Skeletal muscle cell (primary cell): ENCODE measurements at regions not wholly inside any gene's neighbourhood (a gene's known extent, or its start where the extent isn't known, plus 50 kb on each side); places are given as distances from the start of the nearest gene placed in this dataset.
"Not testable (repeated sequence)": the region's sequence is repeated elsewhere in the genome, so short reads cannot be mapped to it uniquely, and the experiment has no call there.

Experiments
- DNase-seq: peaks from one replicate; pipeline ENCODE4 v3.0.0-alpha.2; 2010; ENCODE audit warnings: low read depth
- H3K4me3 ChIP-seq: 2 replicates; pipeline ENCODE4 v1.5.1; 2011; ENCODE audit warnings: low read depth, mild to moderate bottlenecking, control low read depth, low read length, moderate library complexity

DNA sequence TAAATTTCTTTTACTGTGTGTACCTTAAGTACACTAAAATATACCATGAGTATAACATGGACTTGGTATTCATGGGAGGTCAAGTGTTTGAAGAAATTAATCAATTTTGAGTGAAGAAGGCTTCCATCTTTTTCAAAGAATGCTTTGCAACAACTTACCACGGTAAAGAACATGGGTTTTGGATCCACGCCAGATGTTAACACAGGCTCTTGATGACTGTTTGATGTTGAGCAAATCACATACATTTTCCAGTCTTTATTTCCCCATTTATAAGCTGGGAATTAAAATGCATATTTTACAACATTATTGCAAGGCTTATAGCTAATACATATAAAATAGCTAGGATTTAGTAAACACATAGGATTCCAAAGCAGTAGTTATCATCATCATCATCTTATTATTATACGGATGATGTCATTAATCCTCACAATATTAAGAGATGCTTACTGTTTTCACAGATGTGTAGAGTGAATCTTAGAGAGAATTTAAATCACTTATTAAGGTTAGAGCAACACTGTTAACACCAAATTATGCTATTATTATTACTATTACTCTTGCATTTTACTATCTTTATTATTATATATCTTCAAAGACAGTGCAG lies 362.0 kb downstream of the PRELID2 start:
- no peak overlapping the region for H3K4me3 ChIP-seq
- peak; percentile 31 for DNase-seq

DNA sequence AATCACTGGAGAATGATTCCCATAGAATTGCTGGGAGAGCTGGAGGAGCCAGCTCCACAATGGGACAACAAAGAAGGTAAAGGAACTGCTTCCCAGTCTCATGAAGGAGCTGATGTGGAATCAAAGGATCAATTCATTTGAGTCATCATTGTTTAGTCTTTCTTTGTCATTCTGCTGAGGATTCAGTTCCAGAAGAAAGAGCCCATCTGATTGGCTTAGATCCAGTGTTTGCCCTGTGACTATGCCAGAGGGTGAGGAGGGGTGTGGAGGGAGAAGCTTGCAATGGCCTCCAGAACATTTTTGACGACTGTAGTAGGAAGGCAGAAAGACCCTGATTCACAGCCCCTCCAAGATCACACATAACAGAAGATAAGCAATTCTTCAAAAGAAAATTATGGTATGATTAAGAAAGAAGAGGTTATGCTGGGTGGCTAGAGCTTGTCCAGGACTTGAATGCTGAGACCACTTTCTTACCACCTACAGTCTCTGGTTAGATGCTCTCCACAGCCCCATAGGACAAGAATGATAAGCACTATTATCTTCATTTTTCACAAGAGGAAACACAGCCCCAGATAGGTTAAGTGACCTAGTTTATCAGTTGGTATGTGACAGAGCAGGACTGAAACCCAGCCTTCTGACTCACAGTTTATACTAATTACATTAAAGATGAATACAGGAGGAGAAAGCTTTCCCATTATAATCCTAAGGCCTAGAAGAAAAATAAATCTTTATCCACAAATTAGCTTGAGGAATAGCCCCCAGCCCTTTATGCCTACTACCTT lies 363.1 kb downstream of the PRELID2 start:
- H3K4me3 ChIP-seq, result no peak overlapping the region
- DNase-seq, result no peak

DNA sequence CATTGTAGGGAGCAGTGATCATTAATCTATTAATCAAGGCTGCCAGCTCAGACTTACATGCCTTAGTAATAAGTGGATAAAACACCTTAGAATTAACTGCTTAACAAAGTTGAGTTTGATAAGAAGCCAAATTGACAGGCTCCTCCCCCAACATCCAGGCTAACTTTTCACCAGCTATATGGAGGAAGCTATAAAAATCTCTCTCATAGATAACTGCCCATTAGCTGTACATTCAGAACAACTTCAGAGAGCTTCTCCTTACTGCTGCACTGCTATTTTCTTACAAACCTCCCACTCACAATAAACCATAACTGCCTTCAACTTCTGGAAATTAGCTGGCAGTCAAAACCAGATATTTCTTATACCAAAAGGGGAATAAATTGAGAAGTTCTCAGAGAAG lies 364.1 kb downstream of the PRELID2 start:
- no peak for DNase-seq

DNA sequence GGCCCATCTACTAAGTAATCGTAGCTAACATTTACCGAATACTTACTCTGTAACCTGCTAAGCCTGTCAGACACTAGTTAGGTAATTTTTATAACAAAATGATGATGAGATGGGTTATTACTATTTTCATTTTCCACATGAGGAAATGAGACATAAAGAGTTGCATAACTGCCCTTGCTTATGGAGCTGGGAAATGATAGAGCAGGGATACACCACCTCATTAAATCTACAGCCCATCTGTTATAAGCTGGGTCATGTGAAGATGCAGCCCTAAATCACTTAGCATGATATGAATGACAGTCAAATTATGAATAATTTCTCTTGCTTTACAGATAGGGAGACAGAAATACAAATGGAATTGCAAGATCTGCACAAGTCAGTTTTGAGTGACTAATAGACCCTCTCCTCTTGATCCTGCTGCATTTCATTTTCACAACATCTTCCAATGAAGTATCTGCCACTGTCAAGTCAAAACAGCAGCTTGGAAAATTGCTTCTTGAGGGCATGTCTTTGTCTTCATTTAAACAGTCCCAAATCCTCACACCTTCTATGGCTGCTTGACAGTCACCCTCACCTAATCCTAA lies 364.7 kb downstream of the PRELID2 start:
- no peak for DNase-seq
- H3K4me3 ChIP-seq, result no peak overlapping the region

More for the DNA sequence above, 364.1 kb downstream of the PRELID2 start:
- no peak overlapping the region for H3K4me3 ChIP-seq

DNA sequence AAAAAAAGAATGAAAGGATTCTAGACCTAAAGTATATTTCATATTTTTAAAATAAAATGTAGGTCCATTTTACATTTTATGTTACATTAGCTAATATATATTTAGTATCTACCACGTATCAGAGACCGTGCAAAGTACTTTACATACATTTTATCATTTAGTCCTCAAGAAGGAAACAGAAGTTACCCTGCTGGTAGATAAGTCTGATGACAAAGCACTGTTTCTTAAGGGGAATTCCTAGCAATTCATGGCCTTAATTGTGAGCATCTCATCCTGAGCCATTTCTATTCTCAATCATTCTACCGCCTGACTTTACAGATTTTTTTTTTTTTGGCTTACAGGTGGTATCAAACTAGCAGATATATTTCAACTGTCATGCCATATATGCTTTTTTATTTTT lies 367.7 kb downstream of the PRELID2 start:
- H3K4me3 ChIP-seq, result no peak overlapping the region
- DNase-seq, result no peak

DNA sequence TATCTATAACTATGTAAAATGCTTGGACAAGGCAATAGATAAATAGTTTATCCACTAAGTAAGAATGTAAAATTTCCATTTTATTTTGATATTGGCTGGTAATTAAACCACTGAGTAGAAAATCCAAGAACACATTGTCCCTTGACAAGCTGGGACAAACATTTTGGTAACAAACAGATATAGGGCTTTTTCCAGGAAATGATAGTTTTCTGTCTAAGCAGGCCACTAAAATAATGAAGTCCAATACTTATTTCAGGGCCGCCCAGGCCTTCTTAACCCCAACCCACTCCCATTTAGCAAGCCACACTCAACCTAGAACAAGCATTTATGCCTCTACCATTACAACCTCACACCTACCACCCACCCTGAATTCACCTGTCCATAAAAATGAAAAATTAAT lies 368.6 kb downstream of the PRELID2 start:
- DNase-seq, result no peak
- H3K4me3 ChIP-seq, result no peak overlapping the region

DNA sequence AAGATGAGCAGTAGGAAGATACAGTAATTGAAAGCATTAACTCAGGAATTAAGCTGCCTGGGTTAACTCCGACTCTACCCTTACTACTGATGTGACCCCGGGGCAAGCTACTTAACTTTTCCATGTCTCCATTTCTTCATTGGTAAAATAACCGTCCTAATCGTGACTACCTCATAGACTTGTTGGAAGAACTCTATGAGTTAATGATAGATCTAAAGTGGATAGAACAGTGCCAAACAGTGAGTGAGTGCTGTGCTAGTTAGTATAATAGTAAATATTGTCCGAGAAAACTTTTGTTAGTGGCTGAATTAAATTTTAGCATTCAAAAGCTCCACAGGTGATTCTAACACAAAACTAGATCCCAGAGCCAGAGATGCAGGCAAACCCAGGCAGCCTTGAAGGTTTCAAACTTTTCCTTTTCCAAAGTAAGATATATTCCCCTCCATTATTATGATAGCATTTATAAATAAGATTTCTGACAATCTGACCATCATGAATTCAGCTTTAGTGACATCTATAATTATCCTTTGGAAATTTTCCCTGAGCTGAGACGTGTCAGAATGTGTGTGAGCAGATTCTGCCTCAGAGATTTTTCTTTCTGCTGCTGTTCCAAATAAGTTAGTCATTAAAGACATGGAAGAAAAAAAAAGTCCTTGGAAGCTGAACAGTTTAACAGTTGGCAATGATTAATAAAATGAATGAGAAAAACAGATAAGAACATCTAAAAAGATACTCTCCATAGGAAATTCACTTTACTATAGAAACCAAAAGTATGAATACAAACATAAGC lies 369.5 kb downstream of the PRELID2 start:
- no peak overlapping the region for H3K4me3 ChIP-seq
- DNase-seq, result no peak

DNA sequence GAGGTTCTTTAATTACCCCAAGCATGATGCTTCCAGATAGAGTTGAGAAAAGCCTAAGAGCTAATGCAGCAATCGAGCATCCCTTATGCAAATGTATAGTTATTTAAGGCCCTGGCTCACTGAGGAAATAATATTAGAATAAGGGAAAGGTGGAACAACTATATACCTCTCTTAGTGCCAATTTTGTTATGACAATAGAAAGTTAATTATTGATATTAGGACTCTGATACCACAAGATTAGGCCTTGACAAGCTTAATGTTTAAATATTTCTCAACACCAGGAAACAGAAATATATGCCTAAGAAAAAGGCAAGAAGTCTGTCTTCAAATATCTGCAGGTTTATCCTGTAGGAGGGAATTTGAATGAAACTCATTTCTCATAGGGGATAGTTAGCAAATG lies 371.0 kb downstream of the PRELID2 start:
- DNase-seq, result no peak
- H3K4me3 ChIP-seq, result no peak overlapping the region

DNA sequence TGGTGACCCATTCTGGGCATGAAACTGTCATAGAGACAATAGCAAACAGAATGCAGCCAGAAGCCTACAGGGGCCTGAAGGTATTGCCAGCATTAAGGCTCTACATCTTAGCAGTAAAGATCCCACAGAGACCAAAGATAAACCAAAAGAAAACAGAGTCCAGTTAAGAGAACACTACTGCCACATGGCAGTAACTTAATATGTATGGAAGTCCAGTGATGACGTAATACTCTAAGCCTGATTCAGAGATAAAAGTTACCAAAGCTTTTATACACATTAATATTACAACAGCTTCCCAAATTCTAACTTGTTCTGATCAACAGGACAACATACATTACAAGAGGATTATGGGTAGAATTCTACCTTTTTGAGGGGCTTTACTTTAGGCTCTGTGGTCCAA lies 371.5 kb downstream of the PRELID2 start:
- H3K4me3 ChIP-seq, result no peak overlapping the region

DNA sequence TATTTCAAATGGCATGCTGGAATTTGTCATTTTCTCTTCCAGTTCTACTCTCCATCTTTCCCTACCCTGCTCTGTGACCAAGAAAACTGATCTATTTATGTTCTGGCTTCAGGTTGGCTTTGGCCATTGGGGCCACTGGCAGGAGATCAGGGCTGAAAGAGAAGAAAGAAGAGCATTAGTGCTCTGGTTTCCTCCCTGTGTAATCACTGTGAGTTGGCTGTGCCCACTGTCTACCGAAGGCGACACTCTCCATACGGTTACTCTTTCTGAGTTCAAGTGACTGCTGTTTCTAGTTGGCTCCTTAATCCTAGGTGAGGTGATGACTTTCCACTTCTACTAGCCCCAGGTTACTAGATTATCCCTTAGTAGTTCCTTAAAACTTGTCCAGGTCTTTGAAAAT lies 372.6 kb downstream of the PRELID2 start:
- H3K4me3 ChIP-seq, result no peak overlapping the region
- DNase-seq, result no peak

More for the DNA sequence above, 371.5 kb downstream of the PRELID2 start:
- DNase-seq, result peak; percentile 36

DNA sequence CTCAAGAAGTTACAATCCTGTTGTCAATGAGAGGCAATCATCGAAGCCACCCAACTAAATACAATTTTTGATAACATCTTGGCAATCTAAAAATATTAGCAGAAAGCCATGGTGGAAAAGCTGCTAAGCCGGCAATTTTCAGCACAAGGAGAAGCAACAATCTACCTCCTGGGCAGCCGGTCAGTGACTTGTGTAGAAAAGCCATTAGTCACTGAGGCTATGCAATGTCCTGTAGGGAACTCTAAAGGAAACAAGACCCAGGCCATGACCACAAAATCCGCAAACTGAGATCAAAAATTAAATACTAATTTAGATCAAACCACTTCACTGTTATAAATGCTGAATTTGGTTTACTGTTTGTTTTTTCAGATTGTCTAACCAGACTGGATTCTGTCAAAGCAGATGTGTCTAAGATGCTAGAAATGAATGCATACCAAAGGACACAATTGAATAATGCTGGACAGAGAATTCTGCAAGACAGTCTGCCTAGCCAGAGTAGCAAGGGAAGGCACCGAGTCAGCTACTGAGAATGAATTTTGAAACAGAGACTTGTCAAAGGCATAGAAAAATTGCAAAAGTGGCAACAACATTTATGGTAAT lies 384.8 kb downstream of the PRELID2 start:
- no peak for DNase-seq
- no peak overlapping the region for H3K4me3 ChIP-seq

DNA sequence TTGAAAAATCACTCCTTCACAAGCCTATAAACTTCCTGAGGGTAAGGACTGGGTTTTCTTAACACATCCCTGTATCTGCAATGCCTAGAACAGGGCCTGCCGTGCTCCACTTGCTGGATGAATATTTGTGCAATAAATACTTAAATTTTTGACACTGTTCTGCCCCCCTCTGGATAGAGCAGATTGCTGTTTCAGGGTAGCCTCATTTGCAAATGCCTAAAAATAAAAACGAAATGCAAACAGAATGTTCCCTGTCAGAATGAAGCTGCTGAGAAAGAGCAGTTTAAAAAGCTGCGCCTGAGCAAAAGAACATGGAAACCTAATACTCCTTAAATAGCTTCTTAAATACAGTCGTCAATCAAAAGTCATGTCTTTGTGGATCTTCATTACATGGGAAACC lies 385.3 kb downstream of the PRELID2 start:
- no peak for DNase-seq

DNA sequence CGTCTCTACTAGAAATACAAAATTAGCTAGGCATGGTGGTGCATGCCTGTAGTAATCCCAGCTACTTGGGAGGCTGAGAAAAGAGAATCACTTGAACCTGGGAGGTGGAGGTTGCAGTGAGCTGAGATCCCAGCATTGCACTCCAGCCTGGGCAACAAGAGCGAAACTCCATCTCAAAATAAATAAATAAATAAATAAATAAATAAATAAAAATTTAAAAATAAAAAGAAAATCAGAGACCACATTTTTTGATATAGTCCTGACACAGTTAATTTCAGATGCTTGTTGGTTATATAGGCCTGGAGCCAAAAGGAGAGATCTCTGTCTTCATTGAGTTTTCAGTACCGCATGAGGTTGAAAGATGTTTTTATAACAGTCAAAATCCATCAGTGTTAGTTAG lies 388.3 kb downstream of the PRELID2 start:
- not testable (repeated sequence) for H3K4me3 ChIP-seq, DNase-seq

More for the DNA sequence above, 385.3 kb downstream of the PRELID2 start:
- no peak overlapping the region for H3K4me3 ChIP-seq

DNA sequence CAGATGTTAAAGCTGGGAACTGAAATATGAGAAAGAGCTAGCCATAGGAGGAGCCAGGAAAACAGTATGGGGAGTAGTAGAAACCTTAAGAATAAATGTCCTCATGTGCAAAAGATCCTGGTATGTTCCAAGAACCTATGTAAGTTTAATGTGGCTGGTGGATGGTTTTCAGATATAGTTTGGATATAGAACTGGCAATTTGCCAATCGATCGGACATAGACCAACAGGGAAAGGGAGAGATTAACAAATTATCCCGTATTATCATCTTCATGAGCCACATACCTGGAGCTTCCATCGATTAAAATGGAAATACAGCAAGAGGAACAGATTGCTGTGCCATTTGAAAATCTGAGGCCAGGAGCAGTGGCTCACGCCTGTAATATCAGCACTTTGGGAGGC lies 388.7 kb downstream of the PRELID2 start:
- DNase-seq, result no peak
- no peak overlapping the region for H3K4me3 ChIP-seq

DNA sequence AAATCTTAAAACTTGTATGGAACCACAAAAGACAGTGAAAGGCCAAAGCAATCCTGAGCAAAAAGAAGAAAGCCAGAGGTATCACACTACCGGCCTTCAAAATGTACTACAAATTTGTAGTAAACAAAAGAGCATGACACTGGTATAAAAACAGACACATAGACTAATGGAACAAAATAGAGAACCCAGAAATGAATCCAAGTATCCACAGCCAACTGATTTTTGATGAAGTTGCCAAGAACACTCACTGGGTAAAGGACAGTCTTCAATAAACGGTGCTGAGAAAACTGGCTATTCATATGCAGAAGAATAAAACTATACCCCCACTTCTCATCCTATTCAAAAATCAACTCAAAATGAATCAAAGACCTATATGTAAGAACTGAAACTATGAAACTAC lies 390.1 kb downstream of the PRELID2 start:
- DNase-seq, result no peak
- no peak overlapping the region for H3K4me3 ChIP-seq

DNA sequence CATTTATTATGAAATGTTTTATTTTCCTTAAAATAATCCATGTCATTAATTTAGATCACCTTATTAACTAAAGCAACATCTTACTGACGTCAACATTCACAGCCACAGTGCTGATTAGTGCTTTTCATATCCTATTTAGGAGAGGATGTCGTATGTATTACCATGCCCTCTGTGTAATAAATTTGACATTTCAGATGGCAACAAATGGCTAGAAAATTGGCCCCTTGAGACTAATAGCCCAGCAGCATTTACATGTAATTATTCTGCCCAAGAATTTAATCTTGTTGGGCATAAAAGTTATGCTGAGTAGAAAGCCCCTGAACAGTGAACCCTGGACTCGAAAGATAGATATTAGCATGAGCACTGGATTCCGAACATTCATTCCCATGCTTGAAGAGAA lies 391.2 kb downstream of the PRELID2 start:
- DNase-seq, result no peak
- no peak overlapping the region for H3K4me3 ChIP-seq

DNA sequence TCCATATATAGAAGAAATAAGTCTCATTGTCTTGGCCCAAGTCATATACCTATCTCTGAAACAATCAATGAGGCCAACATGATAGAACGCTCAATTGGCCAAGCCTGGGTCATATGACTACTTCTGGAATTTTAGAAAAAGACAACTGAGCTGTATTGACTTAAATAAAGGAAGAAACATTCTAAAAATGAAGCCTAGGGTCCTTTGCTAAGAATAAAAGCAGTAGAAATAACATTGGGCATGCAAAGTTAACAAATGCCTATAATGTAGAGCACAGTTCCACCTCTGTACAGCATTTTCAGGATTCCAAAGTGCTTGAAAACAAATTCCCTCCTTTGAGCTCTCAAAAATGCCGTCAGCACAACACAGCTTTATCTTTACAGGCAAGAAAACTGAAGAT lies 391.8 kb downstream of the PRELID2 start:
- no peak overlapping the region for H3K4me3 ChIP-seq
- no peak for DNase-seq

DNA sequence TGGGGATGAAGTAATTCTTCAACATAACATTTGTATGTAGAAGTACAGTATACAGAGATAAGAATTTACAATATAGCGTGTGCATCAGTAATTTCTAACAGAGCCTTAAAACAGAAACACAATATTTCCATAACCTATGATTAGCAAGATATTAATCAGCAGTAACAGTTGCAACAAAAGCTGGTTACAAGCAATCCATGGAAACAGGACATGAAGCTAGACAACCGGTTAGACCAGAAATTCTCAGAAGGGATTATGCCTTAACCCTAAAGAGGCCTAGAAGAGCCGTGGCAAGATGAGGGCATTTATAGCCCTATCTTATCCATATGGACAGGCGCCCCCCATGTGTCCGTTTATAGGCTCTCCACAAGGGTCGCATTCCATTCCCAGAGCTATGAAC lies 392.5 kb downstream of the PRELID2 start:
- not testable (repeated sequence) for DNase-seq, H3K4me3 ChIP-seq

DNA sequence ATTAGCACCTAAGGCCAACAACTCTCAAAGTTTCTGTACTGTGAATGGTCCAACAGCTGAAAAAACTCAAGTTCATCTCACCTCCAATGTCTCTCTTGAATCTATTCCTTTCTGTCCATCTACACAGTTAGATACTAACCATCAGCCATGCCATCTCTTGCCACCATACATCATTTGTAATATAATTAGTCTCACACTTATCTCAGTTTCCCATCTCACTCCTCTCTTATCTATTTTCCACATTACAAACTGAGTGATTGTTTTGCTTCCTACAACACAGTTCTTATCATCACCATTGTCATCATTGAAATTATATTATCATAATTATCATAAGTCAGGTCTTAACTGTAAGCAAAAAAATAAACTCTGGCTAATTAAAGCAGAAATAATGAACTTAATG lies 393.9 kb downstream of the PRELID2 start:
- H3K4me3 ChIP-seq, result no peak overlapping the region
- DNase-seq, result no peak

DNA sequence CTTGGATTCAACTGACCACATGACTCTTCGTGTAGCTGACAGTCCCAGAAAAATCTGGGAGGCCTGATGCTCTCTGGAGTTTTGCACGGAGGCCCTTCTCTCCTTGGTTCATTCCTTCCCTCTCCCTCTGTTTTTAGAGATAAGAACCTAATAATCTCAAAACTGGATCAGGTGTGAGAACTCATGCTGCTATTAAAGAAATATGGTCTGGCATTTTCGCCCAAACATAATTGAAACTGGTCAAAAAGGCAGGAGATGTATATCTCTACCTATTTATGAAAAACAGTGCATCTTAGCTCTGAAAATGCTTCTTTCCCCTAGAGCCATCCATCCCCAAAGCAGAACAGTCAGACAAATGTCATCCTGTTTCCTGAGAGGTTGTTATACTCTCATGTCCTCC lies 397.5 kb downstream of the PRELID2 start:
- DNase-seq, result no peak
- no peak overlapping the region for H3K4me3 ChIP-seq
